Brain microvascular endothelial cell (primary cell): ENCODE measurements at regions not wholly inside any gene's neighbourhood (a gene's known extent, or its start where the extent isn't known, plus 50 kb on each side); places are given as distances from the start of the nearest gene placed in this dataset.

Experiments used
- DNase-seq: peaks from one replicate; pipeline ENCODE4 v3.0.0-alpha.2; 2020
- H3K27ac ChIP-seq: fragments of 250-450 bp; sonication (Bioruptor Pico); 2 replicates; pipeline ENCODE4 v1.5.1; 2020; ENCODE audit warnings: mild to moderate bottlenecking, moderate library complexity
- H3K27me3 ChIP-seq: fragments of 250-450 bp; sonication (Bioruptor Pico); replicated peaks from 2 replicates; pipeline ENCODE4 v1.5.1; 2020; ENCODE audit warnings: mild to moderate bottlenecking
- H3K36me3 ChIP-seq: fragments of 250-450 bp; sonication (Bioruptor Pico); replicated peaks from 2 replicates; pipeline ENCODE4 v1.5.1; 2020; ENCODE audit warnings: mild to moderate bottlenecking
- H3K4me3 ChIP-seq: 2 replicates; pipeline ENCODE4 v1.5.1; 2011; ENCODE audit warnings: low read depth, mild to moderate bottlenecking, control low read depth, low read length, moderate library complexity
- in situ Hi-C: cut with HindIII; loops from 2 replicates; pipeline ENCODE4 v1.10.0; 2017; ENCODE audit warnings: low sequenced_read_pairs, low pct_ligation_motif_present
- TF ChIP-seq, protein P1 (sequence below): IDR thresholded peaks from 2 replicates; pipeline ENCODE4 v1.5.1; 2011; ENCODE audit warnings: low read depth, mild to moderate bottlenecking, moderate library complexity, low read length, control low read depth, inconsistent platforms; ENCODE audit errors: missing control alignments

DNA sequence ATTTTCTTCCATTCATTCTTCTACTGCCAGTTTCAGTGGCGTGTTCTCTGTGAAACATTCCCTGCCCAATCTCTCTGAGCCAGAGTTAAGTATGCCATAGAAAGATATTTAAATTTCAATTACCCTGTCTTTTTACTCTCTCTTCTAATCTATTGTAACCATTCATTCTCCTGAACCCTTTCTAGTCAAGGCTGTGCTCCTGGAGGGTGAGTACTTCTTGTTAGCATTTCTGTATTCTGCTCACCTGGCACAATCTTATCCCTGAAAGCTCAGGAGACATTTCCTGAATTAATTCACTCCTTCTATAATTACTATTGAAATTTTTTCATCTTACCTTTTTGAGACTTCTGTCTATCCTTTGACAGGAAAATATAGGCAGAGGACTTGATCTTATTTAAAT is 271.7 kb downstream of the HGF start:
- no peak for DNase-seq
- in situ Hi-C loops: no loop called here
- Histone ChIP-seq H3K27ac (no peak overlapping the region), H3K36me3 (no peaks in the 10 kb centered on the region), H3K27me3 (no peaks in the 10 kb centered on the region), H3K4me3 (no peak overlapping the region)
- TF ChIP-seq, protein P1, sequence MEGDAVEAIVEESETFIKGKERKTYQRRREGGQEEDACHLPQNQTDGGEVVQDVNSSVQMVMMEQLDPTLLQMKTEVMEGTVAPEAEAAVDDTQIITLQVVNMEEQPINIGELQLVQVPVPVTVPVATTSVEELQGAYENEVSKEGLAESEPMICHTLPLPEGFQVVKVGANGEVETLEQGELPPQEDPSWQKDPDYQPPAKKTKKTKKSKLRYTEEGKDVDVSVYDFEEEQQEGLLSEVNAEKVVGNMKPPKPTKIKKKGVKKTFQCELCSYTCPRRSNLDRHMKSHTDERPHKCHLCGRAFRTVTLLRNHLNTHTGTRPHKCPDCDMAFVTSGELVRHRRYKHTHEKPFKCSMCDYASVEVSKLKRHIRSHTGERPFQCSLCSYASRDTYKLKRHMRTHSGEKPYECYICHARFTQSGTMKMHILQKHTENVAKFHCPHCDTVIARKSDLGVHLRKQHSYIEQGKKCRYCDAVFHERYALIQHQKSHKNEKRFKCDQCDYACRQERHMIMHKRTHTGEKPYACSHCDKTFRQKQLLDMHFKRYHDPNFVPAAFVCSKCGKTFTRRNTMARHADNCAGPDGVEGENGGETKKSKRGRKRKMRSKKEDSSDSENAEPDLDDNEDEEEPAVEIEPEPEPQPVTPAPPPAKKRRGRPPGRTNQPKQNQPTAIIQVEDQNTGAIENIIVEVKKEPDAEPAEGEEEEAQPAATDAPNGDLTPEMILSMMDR: no peak

- no peak overlapping the region for H3K4me3 ChIP-seq
- no peaks in the 10 kb centered on the region for H3K36me3 ChIP-seq
- H3K27ac ChIP-seq: no peak overlapping the region
- DNase-seq: no peak
- in situ Hi-C loops: no loop called here
- H3K27me3 ChIP-seq: no peaks in the 10 kb centered on the region
- TF ChIP-seq, protein P1: no peak
These were observed 276.9 kb downstream of the HGF start for GRCh38 chr7:81492910-81493309.

GRCh38 chr7:81492240-81492639 is 277.6 kb downstream of the HGF start:
- in situ Hi-C loops: no loop called here
- DNase-seq: no peak
- TF ChIP-seq, protein P1: no peak
- Histone ChIP-seq H3K27me3 (no peaks in the 10 kb centered on the region), H3K36me3 (no peaks in the 10 kb centered on the region), H3K4me3 (no peak overlapping the region), H3K27ac (no peak overlapping the region)

DNA sequence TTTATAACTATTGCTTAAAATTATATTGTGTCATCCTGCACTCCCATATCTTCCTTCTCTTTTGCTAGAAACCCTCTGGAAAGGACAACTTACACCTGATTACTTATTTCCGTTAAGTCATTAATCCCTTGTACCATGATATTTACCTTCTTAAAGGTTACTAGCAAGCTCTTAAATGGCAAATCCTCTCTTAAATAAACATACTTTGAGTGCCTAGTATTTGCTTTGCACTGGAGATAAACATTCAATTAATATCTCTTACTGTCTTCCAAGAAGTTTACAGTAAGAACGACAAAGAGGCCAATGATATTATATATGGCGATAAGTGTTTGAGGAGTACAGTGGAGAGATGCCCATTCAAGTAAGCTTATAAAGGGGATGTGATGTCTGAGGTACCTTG is 278.3 kb downstream of the HGF start:
- in situ Hi-C loops: no loop called here
- TF ChIP-seq, protein P1: no peak
- no peak overlapping the region for H3K27ac ChIP-seq
- no peak overlapping the region for H3K4me3 ChIP-seq
- no peaks in the 10 kb centered on the region for H3K27me3 ChIP-seq
- DNase-seq: no peak
- no peaks in the 10 kb centered on the region for H3K36me3 ChIP-seq

DNA sequence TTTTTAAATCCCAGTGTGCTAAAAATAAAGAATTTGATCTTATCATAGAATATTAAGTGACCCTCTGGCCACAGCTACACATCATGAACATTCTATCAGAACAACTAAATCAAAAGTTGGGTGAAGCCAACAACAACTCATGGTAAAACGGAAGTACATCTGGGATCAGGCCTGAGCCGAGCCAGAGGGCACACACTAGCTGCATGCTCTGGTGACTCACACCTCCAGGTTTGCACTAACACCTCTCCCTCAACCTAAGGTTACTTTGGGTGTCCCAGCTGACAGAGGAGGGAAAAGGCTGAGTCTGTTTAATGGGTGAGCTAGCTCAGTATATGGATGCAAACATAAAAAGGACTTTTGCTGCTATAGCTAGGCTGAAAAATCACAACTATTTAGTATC is 281.6 kb downstream of the HGF start:
- Histone ChIP-seq H3K4me3 (no peak overlapping the region), H3K36me3 (no peaks in the 10 kb centered on the region), H3K27ac (no peak overlapping the region), H3K27me3 (no peaks in the 10 kb centered on the region)
- DNase-seq: no peak
- TF ChIP-seq, protein P1: no peak
- in situ Hi-C loops: no loop called here

- in situ Hi-C loops: no loop called here
These were observed 282.3 kb downstream of the HGF start for GRCh38 chr7:81487516-81487915.

More at GRCh38 chr7:81487516-81487915, 282.3 kb downstream of the HGF start:
- no peak overlapping the region for H3K4me3 ChIP-seq
- TF ChIP-seq, protein P1: no peak
- no peaks in the 10 kb centered on the region for H3K27me3 ChIP-seq
- no peak overlapping the region for H3K27ac ChIP-seq
- no peaks in the 10 kb centered on the region for H3K36me3 ChIP-seq
- no peak for DNase-seq
